Fibroblast of gingiva (primary cell): ENCODE measurements at regions not wholly inside any gene's neighbourhood (a gene's known extent, or its start where the extent isn't known, plus 50 kb on each side); places are given as distances from the start of the nearest gene placed in this dataset.

ENCODE experiments used
- DNase-seq: peaks from one replicate; pipeline ENCODE4 v3.0.0-alpha.2; 2011; ENCODE audit warnings: low read depth

- DNase-seq, result no peak
Measured at GRCh38 chr1:71264039-71264438, 183.2 kb upstream of the ZRANB2 start.

GRCh38 chr1:71262970-71263369 lies 182.1 kb upstream of the ZRANB2 start:
- DNase-seq, result no peak

DNA sequence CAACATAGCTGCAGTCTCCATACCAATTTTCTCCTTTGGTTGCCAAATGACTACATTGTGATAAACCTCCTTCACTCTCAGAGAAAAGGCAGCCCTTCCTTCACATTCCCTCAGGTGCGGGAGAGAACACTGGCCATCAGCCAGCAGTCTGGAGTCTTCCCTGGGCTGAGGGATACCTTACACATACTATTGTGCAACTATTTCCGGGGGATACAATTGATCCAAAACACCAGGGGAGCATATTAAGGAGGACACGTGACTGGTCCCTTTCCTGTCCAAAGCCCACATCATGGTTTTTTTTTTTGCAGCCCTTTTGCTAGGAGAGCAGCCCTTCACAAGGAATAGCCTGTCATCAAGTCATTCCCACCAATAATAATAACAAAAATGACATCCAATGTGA lies 172.1 kb upstream of the ZRANB2 start:
- no peak for DNase-seq

DNA sequence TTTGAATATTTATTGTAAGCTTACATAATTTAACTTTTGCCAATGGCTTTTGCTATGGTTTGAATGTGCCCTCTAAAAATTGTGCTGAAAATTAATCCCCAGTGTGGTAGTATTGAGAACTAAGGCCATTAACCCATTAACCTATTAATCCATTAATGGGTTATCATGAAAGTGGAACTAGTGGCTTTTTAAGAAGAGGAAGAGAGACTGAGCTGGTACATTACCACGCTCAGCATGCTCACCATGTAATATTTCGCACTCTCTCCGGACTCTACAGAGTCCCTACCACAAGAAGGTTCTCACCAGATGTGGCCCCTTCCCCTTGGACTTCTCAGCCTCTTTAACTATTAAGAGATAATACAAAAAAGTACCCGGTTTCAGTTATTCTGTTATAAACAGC lies 164.4 kb upstream of the ZRANB2 start:
- DNase-seq, result no peak

GRCh38 chr1:71242239-71242638 lies 161.4 kb upstream of the ZRANB2 start:
- DNase-seq, result peak; percentile 43

- peak; percentile 9 for DNase-seq
Measured at GRCh38 chr1:71240656-71241055, 159.8 kb upstream of the ZRANB2 start.

DNA sequence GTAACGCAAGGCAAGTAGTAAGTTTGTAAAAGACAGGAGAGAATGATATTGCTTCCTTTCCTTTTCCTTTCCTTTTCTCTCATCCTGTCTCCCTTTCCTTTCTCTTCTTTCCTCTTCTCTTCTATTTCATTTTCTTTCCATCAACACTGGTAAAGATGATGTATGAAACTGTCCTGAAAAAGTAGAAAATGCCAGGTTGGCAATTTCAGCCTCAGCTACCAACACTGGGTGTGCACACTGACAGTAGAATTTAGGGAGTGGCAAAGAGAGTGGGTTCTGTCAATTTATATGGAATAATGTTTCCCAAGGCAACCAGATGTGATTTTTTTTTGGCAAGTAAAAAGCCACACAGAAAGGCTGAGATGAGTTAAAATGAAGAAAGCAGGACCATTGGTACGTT lies 155.7 kb upstream of the ZRANB2 start:
- DNase-seq, result no peak

GRCh38 chr1:71233645-71234044 lies 152.8 kb upstream of the ZRANB2 start:
- no peak for DNase-seq

GRCh38 chr1:71232786-71233185 lies 152.0 kb upstream of the ZRANB2 start:
- DNase-seq, result no peak

DNA sequence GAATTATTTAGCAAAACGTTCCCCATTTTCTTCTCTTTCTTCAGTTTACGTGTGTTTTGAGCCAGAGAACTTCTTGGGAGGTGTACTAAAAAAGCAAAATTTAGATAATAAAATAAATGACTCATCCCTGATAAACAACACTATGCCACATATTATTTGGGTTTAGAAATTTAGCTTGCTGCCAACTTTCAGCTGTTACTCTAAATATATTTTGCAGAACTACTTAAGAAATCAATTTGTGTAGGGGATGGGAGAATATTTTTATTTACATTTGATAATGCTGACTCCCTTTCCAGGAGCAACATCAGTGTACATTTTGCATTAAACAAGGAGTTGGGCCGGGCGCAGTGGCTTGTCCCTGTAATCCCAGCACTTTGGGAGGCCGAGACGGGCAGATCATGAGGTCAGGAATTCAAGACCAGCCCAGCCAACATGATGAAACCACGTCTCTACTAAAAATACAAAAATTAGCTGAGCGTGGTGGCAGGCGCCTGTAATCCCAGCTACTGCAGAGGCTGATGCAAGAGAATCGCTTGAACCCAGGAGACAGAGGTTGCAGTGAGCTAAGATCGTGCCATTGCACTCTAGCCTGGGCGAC lies 151.4 kb upstream of the ZRANB2 start:
- DNase-seq, result peak; percentile 55

DNA sequence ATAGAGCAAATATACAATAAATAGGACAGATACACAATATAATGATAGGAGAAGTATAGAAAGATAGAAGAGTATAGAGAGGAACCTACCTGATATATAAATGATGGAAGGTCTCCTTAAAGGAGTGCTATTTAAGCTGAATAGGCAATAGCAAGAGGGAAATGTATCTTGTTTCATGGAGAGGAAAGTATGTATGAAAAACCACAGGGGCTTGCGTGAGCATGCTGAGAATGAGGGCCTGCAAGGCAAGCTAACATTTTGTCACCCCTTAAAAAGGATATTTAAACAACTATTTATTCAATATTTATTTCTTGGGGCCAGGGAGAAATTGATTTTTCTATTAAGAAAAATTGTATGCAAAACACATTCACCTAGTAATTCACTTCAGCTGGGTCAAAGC lies 150.9 kb upstream of the ZRANB2 start:
- peak; percentile 11 for DNase-seq

DNA sequence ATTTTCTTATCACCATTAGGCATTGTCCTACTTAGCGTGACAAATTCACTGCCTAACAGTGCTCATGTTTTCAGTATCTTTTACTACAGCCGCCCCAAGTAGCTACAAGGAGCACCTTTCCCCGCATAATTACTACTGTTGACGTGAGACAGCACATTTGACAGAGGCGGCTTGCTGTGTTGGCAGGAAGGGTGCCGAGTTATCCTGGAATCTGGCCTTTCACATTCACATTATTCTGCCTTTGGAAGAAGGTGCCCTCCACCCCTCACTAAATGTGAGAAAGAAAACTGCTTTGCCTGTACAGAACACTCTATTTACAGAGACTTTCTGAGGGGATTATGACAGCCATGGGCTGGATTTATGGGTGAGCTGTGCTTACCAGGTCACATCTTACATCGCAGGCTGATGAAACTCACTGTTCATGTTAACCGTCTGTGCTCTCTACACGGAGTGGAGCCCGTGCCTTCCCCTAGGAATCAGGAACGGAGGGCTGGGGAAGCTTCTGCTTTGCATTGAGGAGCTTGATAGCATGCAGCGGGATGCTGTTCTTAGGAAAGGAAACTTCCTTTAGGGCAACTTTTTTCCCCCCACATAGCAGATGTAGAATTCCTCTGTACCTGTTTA lies 148.0 kb upstream of the ZRANB2 start:
- no peak for DNase-seq

DNA sequence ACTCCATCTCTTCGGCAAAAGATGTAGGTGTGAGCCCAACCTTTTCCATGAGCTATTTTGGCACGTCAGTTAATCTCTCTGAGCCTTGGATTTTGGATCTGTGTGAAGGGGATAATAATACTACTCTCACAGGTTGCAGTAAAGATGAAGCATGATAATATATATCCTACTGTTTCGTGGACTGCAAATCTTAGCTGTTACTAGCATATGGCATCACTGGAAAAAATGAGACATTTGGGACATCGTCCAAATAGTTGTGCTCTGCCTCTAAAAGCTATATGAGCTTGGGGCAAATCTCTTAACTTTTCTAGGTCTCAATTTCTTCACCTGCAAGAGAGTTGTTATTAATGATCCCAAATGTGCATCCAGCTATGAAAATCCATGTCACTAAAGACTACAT lies 147.4 kb upstream of the ZRANB2 start:
- peak; percentile 33 for DNase-seq

GRCh38 chr1:71224741-71225377 lies 144.0 kb upstream of the ZRANB2 start:
- no peak for DNase-seq

GRCh38 chr1:71223641-71224340 lies 143.0 kb upstream of the ZRANB2 start:
- DNase-seq, result no peak

GRCh38 chr1:71222668-71223067 lies 141.8 kb upstream of the ZRANB2 start:
- no peak for DNase-seq

DNA sequence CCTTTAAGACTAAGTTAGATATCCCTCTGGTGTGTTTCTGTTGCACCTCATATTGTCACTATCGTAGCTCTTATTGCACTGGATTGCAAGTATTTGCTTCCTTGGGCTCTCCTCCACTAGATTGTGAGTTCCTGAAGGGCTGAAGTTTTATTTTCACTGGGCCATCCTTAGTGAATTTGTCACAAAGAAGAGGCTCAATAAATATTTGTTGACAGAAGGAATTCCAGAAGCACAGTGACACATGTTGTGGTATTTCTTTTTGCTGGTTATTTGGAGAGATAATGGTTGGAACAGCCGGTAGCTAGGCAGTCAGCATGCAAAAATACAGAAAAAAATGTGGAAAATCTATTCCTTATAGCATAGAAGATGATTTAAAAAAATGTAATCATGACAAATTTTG lies 129.9 kb upstream of the ZRANB2 start:
- DNase-seq, result no peak

- DNase-seq, result no peak
Measured at GRCh38 chr1:71203241-71203640, 122.4 kb upstream of the ZRANB2 start.

- no peak for DNase-seq
Measured at GRCh38 chr1:71200503-71200902, 119.7 kb upstream of the ZRANB2 start.

DNA sequence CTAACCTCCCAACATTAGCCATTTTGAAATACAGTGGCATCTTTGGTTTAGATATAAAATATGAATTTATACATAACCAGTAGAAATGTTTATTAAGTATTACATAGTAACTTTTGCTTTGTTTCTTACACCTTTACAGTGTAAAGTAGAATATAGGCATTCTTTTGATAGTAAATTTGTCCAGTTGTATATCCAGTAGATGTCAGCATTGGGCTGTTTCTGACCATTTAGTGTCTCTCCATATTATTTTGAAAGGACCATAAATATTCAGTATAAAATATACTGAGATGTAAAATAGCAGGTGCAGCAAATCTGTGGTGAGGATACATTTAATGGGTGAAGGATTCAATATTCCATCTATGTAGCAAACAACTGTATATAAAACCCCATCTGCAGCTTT lies 115.8 kb upstream of the ZRANB2 start:
- DNase-seq, result peak; percentile 14

GRCh38 chr1:71193153-71193552 lies 112.3 kb upstream of the ZRANB2 start:
- peak; percentile 65 for DNase-seq

DNA sequence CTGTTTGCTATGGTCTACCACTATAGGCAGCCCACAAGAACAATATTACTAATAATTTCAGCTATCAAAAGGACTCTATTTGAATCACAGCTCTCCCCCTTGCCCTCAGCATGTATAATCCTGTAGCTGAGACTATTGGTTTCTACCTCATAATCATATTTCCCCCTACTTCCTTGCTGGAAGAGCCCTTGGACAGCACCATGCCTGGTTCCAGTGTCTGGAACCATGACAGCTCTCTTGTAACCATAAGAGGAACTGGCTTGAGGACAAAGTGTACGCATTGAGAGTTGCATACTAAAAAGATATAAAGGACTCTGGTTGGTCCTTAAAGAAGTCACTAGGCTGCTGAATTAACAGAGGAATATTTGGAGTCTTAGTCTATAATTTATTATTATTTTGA lies 110.7 kb upstream of the ZRANB2 start:
- DNase-seq, result no peak

DNA sequence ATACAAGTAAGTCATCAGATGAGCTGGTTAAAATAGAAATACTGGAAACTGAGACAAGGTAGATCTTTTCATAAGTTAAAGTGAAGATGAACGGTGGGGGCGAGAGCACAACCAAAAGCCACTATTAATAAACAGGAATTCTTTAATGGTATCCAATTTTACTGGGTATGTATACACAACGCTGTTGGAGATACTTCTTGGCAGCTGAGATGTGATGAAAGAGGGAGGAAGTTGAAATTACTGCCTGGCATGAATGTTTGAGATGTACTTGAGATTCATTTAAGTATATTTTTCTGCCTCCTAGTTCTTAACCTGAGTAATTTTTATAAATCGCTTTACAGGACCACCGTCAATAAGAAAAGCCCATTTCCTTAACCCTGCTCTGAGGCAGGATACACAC lies 110.0 kb upstream of the ZRANB2 start:
- no peak for DNase-seq
